DOHH2 (cell line): ENCODE measurements at regions not wholly inside any gene's neighbourhood (a gene's known extent, or its start where the extent isn't known, plus 50 kb on each side); places are given as distances from the start of the nearest gene placed in this dataset.

Experiments used
- CTCF ChIP-seq: fragments of 200-600 bp; sonication (generic); IDR thresholded peaks from one replicate; pipeline ENCODE4 v1.5.1; 2014; ENCODE audit warnings: antibody characterized with exemption, mild to moderate bottlenecking, low read depth, low read length; ENCODE audit not compliant: poor library complexity, severe bottlenecking
- EZH2phosphoT487 ChIP-seq: fragments of 200-600 bp; sonication (generic); IDR thresholded peaks from 2 replicates; pipeline ENCODE4 v1.6.1; 2017; ENCODE audit warnings: borderline replicate concordance, mild to moderate bottlenecking, antibody characterized with exemption, low read length, moderate library complexity, mixed read lengths

GRCh38 chr10:44325596-44326307, 59.1 kb downstream of the CXCL12 start:
- TF ChIP-seq CTCF (no peak), EZH2phosphoT487 (no peak)
